LNCaP clone FGC (cell line): ENCODE measurements at regions not wholly inside any gene's neighbourhood (a gene's known extent, or its start where the extent isn't known, plus 50 kb on each side); places are given as distances from the start of the nearest gene placed in this dataset.
"Not testable (repeated sequence)": the region's sequence is repeated elsewhere in the genome, so short reads cannot be mapped to it uniquely, and the experiment has no call there.

Experiments
- DNase-seq: peaks from one replicate; pipeline ENCODE4 v3.0.0-alpha.2; 2011; ENCODE audit warnings: low read depth
- H3K4me3 ChIP-seq: 2 replicates; pipeline ENCODE4 v1.5.1; 2011; ENCODE audit warnings: mild to moderate bottlenecking, low read depth, low read length, control low read depth
- CTCF ChIP-seq: IDR thresholded peaks from 2 replicates; pipeline ENCODE4 v1.5.1; 2012; ENCODE audit warnings: mild to moderate bottlenecking; ENCODE audit not compliant: control insufficient read depth, insufficient read depth; ENCODE audit errors: extremely low read depth

GRCh38 chr2:88959480-88960204, 268.2 kb downstream of the RPIA start:
- no peak overlapping the region for H3K4me3 ChIP-seq
- TF ChIP-seq CTCF, result peak; percentile 35
- DNase-seq, result no peak

- H3K4me3 ChIP-seq, DNase-seq: not testable (repeated sequence)
Measured at GRCh38 chr2:88961323-88961722, 269.9 kb downstream of the RPIA start.

GRCh38 chr2:88967844-88968243, 276.4 kb downstream of the RPIA start:
- DNase-seq, result no peak
- TF ChIP-seq CTCF, result peak; percentile 44
- H3K4me3 ChIP-seq, result no peak overlapping the region

GRCh38 chr2:88978011-88978410, 286.5 kb downstream of the RPIA start:
- not testable (repeated sequence) for H3K4me3 ChIP-seq, DNase-seq

- DNase-seq, H3K4me3 ChIP-seq: not testable (repeated sequence)
Measured at GRCh38 chr2:88978446-88978845, 287.0 kb downstream of the RPIA start.

GRCh38 chr2:88984079-88984478, 292.6 kb downstream of the RPIA start:
- DNase-seq, H3K4me3 ChIP-seq: not testable (repeated sequence)

GRCh38 chr2:88986721-88987330, 295.4 kb downstream of the RPIA start:
- 0 out of 2 replicates have a peak, but pooled peaks have one; percentile 24 for TF ChIP-seq CTCF
- not testable (repeated sequence) for H3K4me3 ChIP-seq, DNase-seq

- not testable (repeated sequence) for DNase-seq, H3K4me3 ChIP-seq
Measured at GRCh38 chr2:88988617-88989016, 297.1 kb downstream of the RPIA start.

GRCh38 chr2:88992819-88993218, 301.3 kb downstream of the RPIA start:
- DNase-seq, H3K4me3 ChIP-seq: not testable (repeated sequence)

- H3K4me3 ChIP-seq, DNase-seq: not testable (repeated sequence)
Measured at GRCh38 chr2:88994856-88995255, 303.4 kb downstream of the RPIA start.

- not testable (repeated sequence) for DNase-seq, H3K4me3 ChIP-seq
Measured at GRCh38 chr2:88996588-88996987, 305.1 kb downstream of the RPIA start.
